Astrocyte (in vitro differentiated cells and primary cell): ENCODE measurements at regions not wholly inside any gene's neighbourhood (a gene's known extent, or its start where the extent isn't known, plus 50 kb on each side); places are given as distances from the start of the nearest gene placed in this dataset.

Experiments used
- DNase-seq: peaks from one replicate; pipeline ENCODE4 v3.0.0-alpha.2; 2010; ENCODE audit warnings: low read depth
- FAIRE-seq: peaks from 2 replicates; lab custom pipeline; 2011; peaks lifted over from hg19 to GRCh38; lab: Jason Lieb, UNC
- H2AFZ ChIP-seq: 2 replicates; pipeline ENCODE4 v1.6.0; 2012; ENCODE audit warnings: low read depth, low read length, inconsistent platforms
- H3K27ac ChIP-seq: 2 replicates; pipeline ENCODE4 v1.5.1; 2011; ENCODE audit warnings: low read depth, low read length, inconsistent platforms
- H3K27me3 ChIP-seq: 2 replicates; pipeline ENCODE4 v1.6.0; 2011; ENCODE audit warnings: low read length, inconsistent platforms; ENCODE audit not compliant: insufficient read depth
- H3K36me3 ChIP-seq: 2 replicates; pipeline ENCODE4 v1.5.1; 2011; ENCODE audit warnings: low read length, inconsistent platforms; ENCODE audit not compliant: insufficient read depth
- H3K4me1 ChIP-seq: 2 replicates; pipeline ENCODE4 v1.5.1; 2011; ENCODE audit warnings: low read length, inconsistent platforms; ENCODE audit not compliant: insufficient read depth
- H3K4me2 ChIP-seq: 2 replicates; pipeline ENCODE4 v1.6.0; 2012; ENCODE audit warnings: low read length, inconsistent platforms
- H3K4me3 ChIP-seq: 2 replicates; pipeline ENCODE4 v1.5.1; 2011; ENCODE audit warnings: low read depth, mild to moderate bottlenecking, low read length, inconsistent platforms; ENCODE audit not compliant: insufficient read depth
- H3K79me2 ChIP-seq: 2 replicates; pipeline ENCODE4 v1.6.0; 2012; ENCODE audit warnings: mild to moderate bottlenecking, low read length, inconsistent platforms; ENCODE audit not compliant: insufficient read depth
- H3K9ac ChIP-seq: 2 replicates; pipeline ENCODE4 v1.6.0; 2012; ENCODE audit warnings: mild to moderate bottlenecking, low read length, inconsistent platforms
- H3K9me3 ChIP-seq: 2 replicates; pipeline ENCODE4 v1.5.1; 2012; ENCODE audit warnings: low read depth, mild to moderate bottlenecking, low read length, inconsistent platforms; ENCODE audit not compliant: insufficient read depth
- H4K20me1 ChIP-seq: 2 replicates; pipeline ENCODE4 v1.6.0; 2012; ENCODE audit warnings: low read length, inconsistent platforms; ENCODE audit not compliant: insufficient read depth
- H3K27ac Mint-ChIP-seq: one replicate; pipeline ENCODE4 v1.8.0; 2021; ENCODE audit warnings: mild to moderate bottlenecking, mixed read lengths; ENCODE audit not compliant: unreplicated experiment
- H3K27me3 Mint-ChIP-seq: one replicate; pipeline ENCODE4 v1.8.0; 2021; ENCODE audit warnings: low read depth, mixed read lengths; ENCODE audit not compliant: unreplicated experiment
- H3K36me3 Mint-ChIP-seq: one replicate; pipeline ENCODE4 v1.8.0; 2021; ENCODE audit warnings: low read depth, mixed read lengths; ENCODE audit not compliant: unreplicated experiment
- H3K4me1 Mint-ChIP-seq: one replicate; pipeline ENCODE4 v1.8.0; 2021; ENCODE audit warnings: low read depth, mixed read lengths; ENCODE audit not compliant: unreplicated experiment
- H3K4me3 Mint-ChIP-seq: one replicate; pipeline ENCODE4 v1.8.0; 2021; ENCODE audit warnings: mild to moderate bottlenecking, moderate library complexity, mixed read lengths; ENCODE audit not compliant: unreplicated experiment
- H3K9me3 Mint-ChIP-seq: one replicate; pipeline ENCODE4 v1.8.0; 2021; ENCODE audit warnings: mild to moderate bottlenecking, mixed read lengths; ENCODE audit not compliant: unreplicated experiment
- EZH2 ChIP-seq: IDR thresholded peaks from 2 replicates; pipeline ENCODE4 v1.6.1; 2012; ENCODE audit warnings: mild to moderate bottlenecking, low read length, inconsistent platforms; ENCODE audit not compliant: insufficient read depth
- TF ChIP-seq, protein P1 (sequence below): IDR thresholded peaks from 2 replicates; pipeline ENCODE4 v1.5.1; 2011; ENCODE audit warnings: low read depth, mild to moderate bottlenecking, inconsistent platforms, low read length, moderate library complexity; ENCODE audit not compliant: insufficient read depth

DNA sequence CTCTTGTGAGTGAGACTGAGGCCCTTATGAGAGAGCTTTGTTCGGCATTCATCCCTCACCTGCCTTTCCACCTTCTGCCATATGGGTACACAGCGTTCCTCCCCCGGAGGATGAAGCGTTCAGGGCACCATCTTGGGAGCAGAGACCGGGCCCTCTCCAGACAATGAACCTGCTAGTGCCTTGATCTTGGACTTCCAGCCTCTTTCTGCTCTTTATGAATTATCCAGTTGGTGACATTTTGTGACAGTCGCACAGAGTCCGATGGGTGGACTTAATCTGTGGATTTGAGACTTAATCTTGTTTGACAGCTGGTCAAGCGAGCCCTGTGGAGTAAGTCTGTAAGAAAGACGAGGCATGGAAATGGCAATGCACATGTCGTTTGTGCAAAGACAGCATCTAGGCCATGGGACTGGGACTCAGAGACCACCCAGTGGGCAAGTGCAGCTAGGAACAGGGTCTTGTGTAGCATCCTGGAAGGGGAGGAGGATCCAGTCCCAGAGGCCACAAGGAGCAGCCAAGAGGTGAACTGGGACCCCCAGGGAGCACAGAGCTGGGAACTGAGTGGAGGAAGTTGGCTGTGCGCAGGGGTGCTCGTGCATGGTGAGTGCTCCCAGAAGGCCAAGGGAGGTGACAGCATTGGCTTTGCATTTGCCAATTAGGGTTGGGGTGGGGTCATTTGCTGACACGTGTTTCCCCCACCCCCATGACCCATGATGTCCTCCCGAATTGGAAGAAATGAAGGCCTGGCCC is 69.5 kb upstream of the HDAC4 start:
- H3K79me2 ChIP-seq = no peaks in the 10 kb centered on the region
- peaks cover 6% of the 10 kb centered on the region for H3K9me3 ChIP-seq
- Mint-ChIP-seq H3K4me3 (no peak overlapping the region), H3K27ac (no peak overlapping the region), H3K4me1 (no peaks in the 10 kb centered on the region), H3K27me3 (peaks cover 31% of the 10 kb centered on the region), H3K9me3 (peaks cover 17% of the 10 kb centered on the region), H3K36me3 (peaks cover 2% of the 10 kb centered on the region)
- no peak for FAIRE-seq
- H3K27ac ChIP-seq = no peak overlapping the region
- H3K27me3 ChIP-seq = no peaks in the 10 kb centered on the region
- H3K9ac ChIP-seq = no peak overlapping the region
- H3K36me3 ChIP-seq = no peaks in the 10 kb centered on the region
- no peak for DNase-seq
- no peak overlapping the region for H3K4me3 ChIP-seq
- TF ChIP-seq EZH2 = no peak
- TF ChIP-seq, protein P1, sequence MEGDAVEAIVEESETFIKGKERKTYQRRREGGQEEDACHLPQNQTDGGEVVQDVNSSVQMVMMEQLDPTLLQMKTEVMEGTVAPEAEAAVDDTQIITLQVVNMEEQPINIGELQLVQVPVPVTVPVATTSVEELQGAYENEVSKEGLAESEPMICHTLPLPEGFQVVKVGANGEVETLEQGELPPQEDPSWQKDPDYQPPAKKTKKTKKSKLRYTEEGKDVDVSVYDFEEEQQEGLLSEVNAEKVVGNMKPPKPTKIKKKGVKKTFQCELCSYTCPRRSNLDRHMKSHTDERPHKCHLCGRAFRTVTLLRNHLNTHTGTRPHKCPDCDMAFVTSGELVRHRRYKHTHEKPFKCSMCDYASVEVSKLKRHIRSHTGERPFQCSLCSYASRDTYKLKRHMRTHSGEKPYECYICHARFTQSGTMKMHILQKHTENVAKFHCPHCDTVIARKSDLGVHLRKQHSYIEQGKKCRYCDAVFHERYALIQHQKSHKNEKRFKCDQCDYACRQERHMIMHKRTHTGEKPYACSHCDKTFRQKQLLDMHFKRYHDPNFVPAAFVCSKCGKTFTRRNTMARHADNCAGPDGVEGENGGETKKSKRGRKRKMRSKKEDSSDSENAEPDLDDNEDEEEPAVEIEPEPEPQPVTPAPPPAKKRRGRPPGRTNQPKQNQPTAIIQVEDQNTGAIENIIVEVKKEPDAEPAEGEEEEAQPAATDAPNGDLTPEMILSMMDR = no peak
- peaks cover under 1% of the 10 kb centered on the region for H3K4me1 ChIP-seq
- H3K4me2 ChIP-seq = no peak overlapping the region
- H2AFZ ChIP-seq = no peak overlapping the region
- no peaks in the 10 kb centered on the region for H4K20me1 ChIP-seq

DNA sequence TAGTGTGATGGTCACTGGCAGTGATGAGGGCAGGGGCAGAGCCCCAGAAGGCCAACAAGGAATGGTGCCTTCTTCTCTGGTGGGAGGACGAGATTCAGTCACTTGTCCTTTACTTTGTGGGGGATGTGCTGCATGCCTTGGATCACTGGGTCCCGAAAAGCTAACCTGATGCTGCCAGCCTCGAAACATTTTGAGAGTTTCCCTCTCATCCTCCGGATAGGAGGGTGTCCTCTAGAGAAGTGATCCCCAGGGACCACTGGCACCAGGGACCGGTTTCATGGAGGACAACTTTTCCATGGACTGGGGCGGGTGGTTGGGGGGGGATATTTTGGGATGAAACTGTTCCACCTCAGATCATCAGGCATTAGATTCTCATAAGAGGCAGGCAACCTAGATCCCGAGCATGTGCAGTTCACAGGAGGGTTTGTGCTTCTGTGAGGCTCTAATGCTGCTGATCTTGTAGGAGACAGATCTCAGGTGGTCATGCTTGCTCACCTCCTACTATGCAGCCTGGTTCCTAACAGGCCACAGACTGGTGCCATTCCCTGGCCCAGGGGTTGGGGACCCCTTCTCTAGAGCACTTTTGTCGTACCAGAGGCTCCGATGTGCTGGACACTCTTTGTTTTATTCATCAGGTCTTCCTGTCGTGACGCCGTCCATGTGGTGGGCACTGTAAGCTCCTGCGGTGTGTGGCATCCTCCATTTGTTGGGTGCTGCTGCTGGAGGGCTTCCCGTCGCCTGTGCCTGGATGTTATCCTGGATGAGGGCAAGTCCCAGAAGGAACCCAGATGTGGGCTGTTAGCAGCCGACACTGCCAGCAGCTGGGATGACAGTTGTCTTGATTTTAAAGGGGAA is 68.5 kb upstream of the HDAC4 start:
- TF ChIP-seq EZH2 = no peak
- TF ChIP-seq, protein P1 = no peak
- H3K27me3 Mint-ChIP-seq = peaks cover 33% of the 10 kb centered on the region
- no peak overlapping the region for H3K4me3 ChIP-seq
- peaks cover 2% of the 10 kb centered on the region for H3K36me3 Mint-ChIP-seq
- H3K9me3 Mint-ChIP-seq = peaks cover 17% of the 10 kb centered on the region
- H2AFZ ChIP-seq = no peak overlapping the region
- peaks cover 6% of the 10 kb centered on the region for H3K9me3 ChIP-seq
- H3K79me2 ChIP-seq = no peaks in the 10 kb centered on the region
- no peak overlapping the region for H3K27ac Mint-ChIP-seq
- no peak overlapping the region for H3K4me3 Mint-ChIP-seq
- no peak overlapping the region for H3K27ac ChIP-seq
- no peaks in the 10 kb centered on the region for H3K36me3 ChIP-seq
- no peaks in the 10 kb centered on the region for H3K27me3 ChIP-seq
- no peaks in the 10 kb centered on the region for H4K20me1 ChIP-seq
- H3K4me1 Mint-ChIP-seq = no peaks in the 10 kb centered on the region
- peaks cover 2% of the 10 kb centered on the region for H3K4me1 ChIP-seq
- FAIRE-seq (no peak), DNase-seq (no peak)
- no peak overlapping the region for H3K9ac ChIP-seq
- no peak overlapping the region for H3K4me2 ChIP-seq
